HG03135 (cell line): ENCODE measurements at regions not wholly inside any gene's neighbourhood (a gene's known extent, or its start where the extent isn't known, plus 50 kb on each side); places are given as distances from the start of the nearest gene placed in this dataset.
"Not testable (repeated sequence)": the region's sequence is repeated elsewhere in the genome, so short reads cannot be mapped to it uniquely, and the experiment has no call there.

Source experiments
- ATAC-seq: cut with Tn5 transposase; IDR thresholded peaks from one replicate; pipeline ENCODE4 v1.9.1; 2021; ENCODE audit warnings: mild to moderate bottlenecking, moderate library complexity; ENCODE audit not compliant: unreplicated experiment

- no peak for ATAC-seq
Observed at GRCh38 chr16:75780669-75781068, 54.4 kb upstream of the CPHXL start.

DNA sequence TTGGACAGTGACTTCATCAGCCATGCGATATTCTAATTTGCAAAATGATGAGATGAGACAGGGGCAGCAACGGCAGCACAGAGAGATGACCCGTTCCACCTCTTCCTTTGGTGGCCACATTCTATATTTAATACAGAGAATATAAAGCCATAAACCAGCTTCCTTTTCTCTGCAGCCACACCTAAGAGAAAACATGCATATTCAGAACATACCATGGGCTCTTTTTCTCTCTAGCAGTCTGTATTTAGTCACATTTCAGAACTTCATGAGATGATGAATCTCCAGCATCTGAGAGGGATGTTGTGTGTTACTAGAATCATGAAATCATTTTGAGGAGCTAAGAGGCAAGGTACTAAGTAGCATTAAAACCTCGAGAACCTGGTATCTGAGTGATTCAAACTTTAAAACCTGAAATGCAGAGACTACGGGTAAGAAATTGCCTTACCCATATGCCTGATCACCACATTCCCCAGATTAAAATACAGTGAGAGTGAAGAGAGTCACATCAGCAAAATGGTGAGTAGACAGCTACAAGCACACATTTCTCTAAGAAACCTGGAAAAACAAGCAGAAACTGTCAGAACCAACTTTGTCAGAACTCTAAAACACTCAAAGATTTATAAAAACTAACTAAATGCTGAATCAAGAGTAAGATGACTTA lies 55.5 kb upstream of the CPHXL start:
- ATAC-seq, result no peak

DNA sequence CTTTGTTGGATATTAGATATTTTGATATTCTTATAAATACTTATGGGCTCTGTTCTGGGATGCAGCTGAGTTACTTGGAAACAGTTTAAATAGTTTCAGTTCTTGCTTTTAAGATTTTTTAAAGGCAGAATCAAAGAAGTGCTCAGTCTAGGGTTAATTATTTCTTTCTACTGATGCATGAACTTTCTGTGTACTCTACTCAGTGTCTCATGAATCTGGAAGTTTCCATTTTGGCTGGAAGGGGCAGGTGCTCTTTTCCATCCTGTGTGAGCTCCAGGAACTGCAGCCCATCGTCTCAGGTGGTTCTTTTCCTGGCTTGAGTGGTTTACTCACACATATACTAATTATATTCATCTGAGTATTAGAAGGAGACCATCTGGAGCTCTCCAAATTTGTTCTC lies 61.1 kb upstream of the CPHXL start:
- ATAC-seq, result peak; percentile 71

- no peak for ATAC-seq
Observed at GRCh38 chr16:75789237-75789636, 62.9 kb upstream of the CPHXL start.

- no peak for ATAC-seq
Observed at GRCh38 chr16:75792771-75793492, 66.6 kb upstream of the CPHXL start.

DNA sequence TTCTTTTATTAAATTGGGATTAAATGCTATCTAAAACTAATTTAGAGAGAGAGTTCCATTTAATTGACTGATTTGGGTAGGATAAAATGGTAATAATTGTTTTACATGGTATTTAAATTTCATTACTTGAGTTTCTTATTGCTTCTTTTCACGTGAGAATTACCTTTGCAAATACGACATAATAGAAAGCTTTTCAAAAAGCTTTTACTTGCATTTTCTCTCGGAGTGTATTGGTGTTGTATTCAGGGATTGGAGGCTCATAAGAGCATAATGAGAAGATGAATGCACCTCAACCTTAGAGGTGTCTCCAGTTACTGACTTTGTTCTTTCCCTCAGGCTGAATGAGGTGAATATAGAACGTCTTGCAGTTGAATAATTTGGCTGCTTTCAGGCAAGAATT lies 67.4 kb upstream of the CPHXL start:
- ATAC-seq, result no peak

DNA sequence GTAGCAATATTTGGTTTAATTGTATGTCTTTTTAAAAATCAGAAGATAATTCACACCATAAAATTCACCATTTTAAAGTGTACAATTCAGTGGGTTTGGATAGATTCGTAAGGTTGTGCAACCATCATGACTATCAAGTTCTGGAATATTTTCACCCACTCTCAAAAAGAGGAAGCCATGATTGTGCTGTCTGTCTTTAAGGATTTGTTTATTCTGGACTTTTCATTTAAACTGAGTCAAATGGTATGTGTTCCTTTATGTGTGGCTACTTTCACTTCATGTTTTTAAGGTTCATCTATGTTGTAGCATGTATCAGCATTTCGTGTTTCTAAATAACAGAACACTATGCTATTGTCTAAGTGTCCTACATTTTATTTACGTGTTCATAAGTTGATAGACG lies 68.1 kb upstream of the CPHXL start:
- no peak for ATAC-seq

DNA sequence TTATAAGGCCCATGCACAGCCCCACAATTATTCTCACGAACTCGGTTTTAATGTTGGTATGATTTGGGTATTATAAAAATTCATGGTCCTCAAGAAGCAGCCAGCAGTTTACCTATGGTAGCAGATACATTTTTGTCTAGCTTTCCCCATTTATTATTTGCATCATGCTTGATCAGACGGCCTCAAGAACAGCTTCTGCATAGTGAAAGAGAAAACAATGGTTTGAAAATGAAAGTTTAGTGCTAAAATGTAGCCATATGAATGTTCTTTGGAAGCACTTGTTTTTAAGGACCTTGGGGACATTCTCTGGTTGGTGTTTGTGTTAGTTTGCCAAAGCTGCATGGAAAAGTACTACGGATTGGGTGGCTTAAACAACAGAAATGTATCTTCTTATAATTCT lies 72.4 kb upstream of the CPHXL start:
- no peak for ATAC-seq

DNA sequence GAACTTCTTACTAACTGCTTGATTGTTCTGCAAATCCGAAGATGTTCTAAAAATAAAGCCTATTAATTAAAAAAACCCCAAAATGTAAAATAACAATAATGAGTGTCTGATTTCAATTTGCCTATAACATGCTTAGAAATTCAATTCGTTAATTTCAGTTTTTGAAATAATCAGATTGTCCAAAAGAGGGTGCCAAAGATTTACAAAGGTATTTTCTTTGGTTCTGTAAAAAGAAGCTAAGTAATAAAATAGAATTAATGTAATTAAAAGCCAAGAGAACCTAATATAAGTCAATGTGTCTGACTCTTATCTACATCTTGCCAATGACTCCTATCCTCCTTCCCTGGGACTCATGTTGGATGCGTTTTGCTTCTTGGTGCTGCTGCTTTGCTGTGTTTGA lies 75.0 kb upstream of the CPHXL start:
- ATAC-seq, result no peak

DNA sequence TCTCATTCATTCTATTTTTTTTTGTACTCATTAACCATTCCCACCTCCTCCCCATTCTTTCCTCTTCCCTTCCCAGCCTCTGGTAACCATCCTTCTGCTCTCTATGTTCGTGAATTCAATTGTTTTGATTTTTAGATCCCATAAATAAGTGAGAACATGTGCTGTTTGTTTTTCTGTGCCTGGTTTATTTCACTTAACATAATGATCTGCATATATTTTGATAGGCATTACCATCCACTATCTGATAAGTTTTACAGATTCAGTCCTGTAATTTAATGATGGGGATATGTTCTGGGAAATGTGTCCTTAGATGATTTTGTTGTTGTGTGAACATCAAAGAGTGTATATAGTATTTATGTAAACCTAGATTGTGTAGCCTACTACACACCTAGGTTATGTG lies 77.5 kb upstream of the CPHXL start:
- ATAC-seq, result no peak

- no peak for ATAC-seq
Observed at GRCh38 chr16:75804368-75804767, 78.1 kb upstream of the CPHXL start.

GRCh38 chr16:75805946-75806345 lies 79.7 kb upstream of the CPHXL start:
- no peak for ATAC-seq

- ATAC-seq, result no peak
Observed at GRCh38 chr16:75806487-75806886, 80.2 kb upstream of the CPHXL start.

- ATAC-seq, result no peak
Observed at GRCh38 chr16:75810342-75810741, 84.1 kb upstream of the CPHXL start.

GRCh38 chr16:75811020-75811634 lies 84.8 kb upstream of the CPHXL start:
- ATAC-seq, result no peak

DNA sequence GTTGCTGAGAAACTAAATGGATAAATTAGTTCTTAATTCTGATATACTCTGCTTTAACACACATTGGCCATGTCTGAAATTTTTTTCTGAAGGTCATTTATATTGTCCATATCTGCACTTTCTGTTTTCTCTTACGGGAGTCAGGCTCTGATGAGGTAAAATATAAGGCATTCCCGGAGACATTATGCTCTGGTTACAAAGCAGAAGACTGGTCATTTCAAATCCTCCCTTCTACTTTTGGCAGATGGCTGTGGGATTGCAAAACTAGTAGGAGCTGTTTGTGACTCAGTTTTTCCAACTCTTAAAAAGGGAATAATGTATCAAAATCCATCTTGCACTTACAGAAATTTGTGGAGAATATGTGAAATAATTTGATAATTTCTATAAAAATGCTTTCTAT lies 92.2 kb upstream of the CPHXL start:
- ATAC-seq, result no peak

DNA sequence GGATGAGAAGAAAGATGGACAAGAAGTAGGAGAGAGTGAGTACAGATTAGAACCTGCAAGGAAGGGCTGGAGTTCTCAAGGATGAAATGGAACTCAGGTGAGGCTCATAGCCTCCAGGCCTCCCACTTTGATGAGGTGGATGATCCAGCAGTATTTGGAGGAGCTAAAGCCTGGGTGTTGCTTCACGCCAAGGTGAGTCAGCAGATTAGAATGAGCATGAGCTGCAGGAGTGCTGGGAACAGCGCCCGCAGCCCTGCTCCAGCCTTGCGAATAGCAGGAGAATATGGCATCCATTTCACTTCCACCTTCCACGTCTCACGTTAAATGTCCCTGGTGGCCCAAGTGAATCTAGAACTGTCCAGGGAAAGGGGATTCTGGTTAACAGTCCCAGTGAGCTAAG lies 94.4 kb upstream of the CPHXL start:
- ATAC-seq, result no peak

DNA sequence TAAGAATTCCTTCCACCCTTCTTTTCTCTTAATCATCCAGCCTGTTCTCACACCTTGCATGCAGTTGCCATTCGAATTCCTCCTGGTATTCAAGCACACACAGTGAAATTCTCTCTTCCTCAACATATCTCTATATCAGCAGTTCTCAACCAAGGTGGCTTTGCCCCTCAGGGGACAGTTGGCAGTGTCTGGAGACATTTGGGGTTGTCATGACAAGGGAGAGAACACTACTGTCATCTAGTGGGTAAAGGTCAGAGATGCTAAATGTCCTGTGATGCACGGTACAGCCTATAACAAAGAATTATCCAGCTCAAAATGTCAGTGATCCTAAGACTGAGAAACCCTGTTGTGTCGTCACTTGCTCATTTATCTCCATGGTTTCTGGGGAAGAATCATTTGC lies 94.8 kb upstream of the CPHXL start:
- ATAC-seq, result no peak

- ATAC-seq, result not testable (repeated sequence)
Observed at GRCh38 chr16:75825750-75826149, 99.5 kb upstream of the CPHXL start.

- not testable (repeated sequence) for ATAC-seq
Observed at GRCh38 chr16:75827372-75828038, 101.2 kb upstream of the CPHXL start.

GRCh38 chr16:75833385-75833784 lies 107.1 kb upstream of the CPHXL start:
- not testable (repeated sequence) for ATAC-seq
